ENCODE measurements at regions not wholly inside any gene's neighbourhood (a gene's known extent, or its start where the extent isn't known, plus 50 kb on each side); places are given as distances from the start of the nearest gene placed in this dataset.

GRCh38 chr2:211237586-211238275 lies 681.3 kb downstream of the CPS1 start:
- no peak for DNase-seq (ENCODE audit: low read depth in 2 of 2)

- no peak for DNase-seq (ENCODE audit: low read depth in 2 of 2)
Observed at GRCh38 chr2:211241891-211242290, 685.5 kb downstream of the CPS1 start.

- DNase-seq (ENCODE audit: low read depth in 2 of 2) = no peak
Observed at GRCh38 chr2:211247751-211248150, 691.4 kb downstream of the CPS1 start.

GRCh38 chr2:211248841-211249240 lies 692.4 kb downstream of the CPS1 start:
- DNase-seq (ENCODE audit: low read depth in 2 of 2) = no peak

- DNase-seq (ENCODE audit: low read depth in 2 of 2) = no peak
Observed at GRCh38 chr2:211251016-211251415, 694.6 kb downstream of the CPS1 start.

GRCh38 chr2:211258646-211259335 lies 702.4 kb downstream of the CPS1 start:
- DNase-seq (ENCODE audit: low read depth in 2 of 2) = no peak

GRCh38 chr2:211259831-211260476 lies 703.6 kb downstream of the CPS1 start:
- no peak for DNase-seq (ENCODE audit: low read depth in 2 of 2)

- DNase-seq (ENCODE audit: low read depth in 2 of 2) = no peak
Observed at GRCh38 chr2:211270257-211270656, 713.9 kb downstream of the CPS1 start.

GRCh38 chr2:211281430-211282073 lies 725.2 kb downstream of the CPS1 start:
- no peak for DNase-seq (ENCODE audit: low read depth in 2 of 2)

- DNase-seq (ENCODE audit: low read depth in 2 of 2) = no peak
Observed at GRCh38 chr2:211302676-211303075, 746.3 kb downstream of the CPS1 start.

GRCh38 chr2:211306929-211307328 lies 750.5 kb downstream of the CPS1 start:
- no peak for DNase-seq (ENCODE audit: low read depth in 2 of 2)

Data from activated CD8-positive, alpha-beta memory T cell treated with anti-CD3 and anti-CD28 coated beads for 4 hours (primary cell).